Astrocyte of the cerebellum (primary cell): ENCODE measurements at regions not wholly inside any gene's neighbourhood (a gene's known extent, or its start where the extent isn't known, plus 50 kb on each side); places are given as distances from the start of the nearest gene placed in this dataset.

ENCODE experiments used
- DNase-seq: peaks from one replicate; pipeline ENCODE4 v3.0.0-alpha.2; 2011; ENCODE audit warnings: low read depth
- H3K4me3 ChIP-seq: 2 replicates; pipeline ENCODE4 v1.5.1; 2011; ENCODE audit warnings: mild to moderate bottlenecking, low read depth, low read length, moderate library complexity
- CTCF ChIP-seq: IDR thresholded peaks from 2 replicates; pipeline ENCODE4 v1.5.1; 2012; ENCODE audit warnings: low read length, low read depth, moderate library complexity, mild to moderate bottlenecking; ENCODE audit errors: missing control alignments
- in situ Hi-C: cut with HindIII; loops from 2 replicates; pipeline ENCODE4 v1.10.0; 2017; ENCODE audit warnings: low sequenced_read_pairs

GRCh38 chr4:162241857-162242256, 78.1 kb upstream of the FSTL5 start:
- H3K4me3 ChIP-seq: no peak overlapping the region
- in situ Hi-C loops: no loop called here
- DNase-seq: no peak
- TF ChIP-seq CTCF: no peak

GRCh38 chr4:162239992-162240769, 76.4 kb upstream of the FSTL5 start:
- no peak for DNase-seq
- TF ChIP-seq CTCF: no peak
- H3K4me3 ChIP-seq: no peak overlapping the region
- in situ Hi-C loops: no loop called here

- no peak for TF ChIP-seq CTCF
- DNase-seq: no peak
- in situ Hi-C loops: no loop called here
- H3K4me3 ChIP-seq: no peak overlapping the region
These were observed 73.9 kb upstream of the FSTL5 start for GRCh38 chr4:162237676-162238075.

DNA sequence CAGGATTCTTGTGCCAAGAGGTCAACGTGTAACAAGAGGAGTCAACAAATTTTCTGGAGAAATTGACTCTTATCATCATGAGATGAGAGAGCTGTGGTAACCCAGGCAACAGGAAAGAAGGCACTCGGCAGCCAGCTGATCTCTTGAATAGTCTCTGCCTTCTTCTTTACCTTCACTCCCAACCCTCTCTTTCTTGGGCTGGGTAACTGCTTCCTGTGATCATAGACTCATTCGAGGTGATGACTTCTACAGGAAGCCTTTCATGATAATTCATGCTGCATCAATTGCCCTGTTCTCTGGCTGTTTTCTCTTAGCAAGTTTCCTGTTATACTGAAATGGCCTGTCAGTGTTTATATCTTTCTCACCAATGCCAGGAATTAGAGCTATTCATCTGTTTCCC, 70.8 kb upstream of the FSTL5 start:
- in situ Hi-C loops: no loop called here
- H3K4me3 ChIP-seq: no peak overlapping the region
- no peak for TF ChIP-seq CTCF
- DNase-seq: no peak

- in situ Hi-C loops: no loop called here
- no peak for DNase-seq
These were observed 68.5 kb upstream of the FSTL5 start for GRCh38 chr4:162232349-162232748.

GRCh38 chr4:162229670-162230069, 65.9 kb upstream of the FSTL5 start:
- TF ChIP-seq CTCF: no peak
- no peak overlapping the region for H3K4me3 ChIP-seq
- no peak for DNase-seq
- in situ Hi-C loops: no loop called here

More at GRCh38 chr4:162232349-162232748, 68.5 kb upstream of the FSTL5 start:
- H3K4me3 ChIP-seq: no peak overlapping the region
- TF ChIP-seq CTCF: no peak
